Panc1 (cell line): ENCODE measurements at regions not wholly inside any gene's neighbourhood (a gene's known extent, or its start where the extent isn't known, plus 50 kb on each side); places are given as distances from the start of the nearest gene placed in this dataset.

Experiments
- ATAC-seq: fragments of 200-7000 bp; cut with Tn5 transposase; 2 replicates; pipeline ENCODE4 v1.9.1; 2020; ENCODE audit warnings: mild to moderate bottlenecking, moderate library complexity
- BruUV-seq: library from RNA; stranded (reverse); fragments of 400-500 nt; replicated peaks from 2 replicates; lab custom pipeline; 2021; lab: Mats Ljungman, UMichigan
- CTCF ChIA-PET: fragments of 300-600 bp; sonication (Branson Sonifier 250); formaldehyde crosslinking; loops from one replicate; lab custom pipeline; 2022; ENCODE audit warnings: antibody characterized with exemption; lab: Charles Lee
- POLR2A ChIA-PET: fragments of 300-600 bp; sonication (Branson Sonifier 250); formaldehyde crosslinking; loops from one replicate; lab custom pipeline; 2022; ENCODE audit warnings: antibody characterized with exemption; lab: Charles Lee
- DNase-seq: peaks from one replicate; pipeline ENCODE4 v3.0.0-alpha.2; 2010; ENCODE audit warnings: low read depth, low spot score
- H3K27ac ChIP-seq: 2 replicates; pipeline ENCODE4 v1.5.1; 2011; ENCODE audit warnings: mild to moderate bottlenecking, low read length, inconsistent platforms
- H3K27me3 ChIP-seq: fragments of 200-500 bp; sonication (Bioruptor generic); 2 replicates; pipeline ENCODE4 v1.6.0; 2014; ENCODE audit warnings: low read length, inconsistent platforms; ENCODE audit not compliant: control insufficient read depth, insufficient read depth
- H3K36me3 ChIP-seq: fragments of 200-500 bp; sonication (Bioruptor generic); 2 replicates; pipeline ENCODE4 v1.5.1; 2014; ENCODE audit warnings: inconsistent platforms, mild to moderate bottlenecking, low read length, moderate library complexity; ENCODE audit not compliant: control insufficient read depth, insufficient read depth
- H3K4me1 ChIP-seq: 2 replicates; pipeline ENCODE4 v1.5.1; 2011; ENCODE audit warnings: inconsistent platforms, mild to moderate bottlenecking, low read length, moderate library complexity; ENCODE audit not compliant: control insufficient read depth, insufficient read depth
- H3K4me3 ChIP-seq, 2 experiments: 2 replicates each; pipeline ENCODE4 v1.5.1; 2011 to 2012; ENCODE audit warnings: low read depth in 2 of 2, low read length in 2 of 2, mild to moderate bottlenecking in 2 of 2, inconsistent platforms in 1 of 2, moderate library complexity in 1 of 2
- H3K9me3 ChIP-seq: fragments of 200-500 bp; sonication (Bioruptor generic); 2 replicates; pipeline ENCODE4 v1.5.1; 2014; ENCODE audit warnings: low read depth, mild to moderate bottlenecking, inconsistent platforms, low read length, moderate library complexity; ENCODE audit not compliant: control insufficient read depth, insufficient read depth
- CTCF ChIP-seq: fragments of 450-650 bp; IDR thresholded peaks from 2 replicates; pipeline ENCODE4 v1.5.1; 2017; ENCODE audit warnings: mild to moderate bottlenecking
- POLR2AphosphoS5 ChIP-seq: IDR thresholded peaks from 2 replicates; pipeline ENCODE4 v1.6.1; 2012; ENCODE audit warnings: mild to moderate bottlenecking, low read depth, low read length, moderate library complexity
- SIN3A ChIP-seq: IDR thresholded peaks from 2 replicates; pipeline ENCODE4 v1.6.1; 2012; ENCODE audit warnings: low read depth, mild to moderate bottlenecking, low read length, moderate library complexity, borderline replicate concordance; ENCODE audit not compliant: insufficient read depth
- TCF7L2 ChIP-seq: IDR thresholded peaks from 2 replicates; pipeline ENCODE4 v1.6.1; 2011; ENCODE audit warnings: mild to moderate bottlenecking, low read depth, low read length, inconsistent platforms
- in situ Hi-C: cut with HindIII; loops from 2 replicates; pipeline ENCODE4 v1.10.0; 2016; ENCODE audit warnings: low sequenced_read_pairs, low pct_unique_long_range_greater_than_20kb
- intact Hi-C: fragments of 100-400 bp; cut with micrococcal nuclease; formaldehyde crosslinking; loops from one replicate; pipeline ENCODE4 v1.10.0; 2022; ENCODE audit not compliant: unreplicated experiment
- TF ChIP-seq, protein P1 (sequence below), 2 experiments: IDR thresholded peaks; 2 replicates each; pipeline ENCODE4 v1.6.1; 2011 to 2012; ENCODE audit warnings: low read depth in 2 of 2, control low read depth in 1 of 2, low read length in 1 of 2, mild to moderate bottlenecking in 1 of 2, moderate library complexity in 1 of 2; ENCODE audit not compliant: insufficient read depth in 1 of 2

GRCh38 chr20:30598460-30599230 lies 658.8 kb upstream of the DEFB115 start:
- H3K9me3 ChIP-seq: no peaks in the 10 kb centered on the region
- DNase-seq (no peak), ATAC-seq (no peak)
- in situ Hi-C loops: no loop called here
- POLR2A ChIA-PET: no interaction called here
- no peaks in the 10 kb centered on the region for H3K27me3 ChIP-seq
- intact Hi-C loops: no loop called here
- CTCF ChIA-PET: no interaction called here
- BruUV-seq: no TSS peak
- H3K36me3 ChIP-seq: no peaks in the 10 kb centered on the region
- H3K4me3 ChIP-seq: no peak overlapping the region
- no peak overlapping the region for H3K27ac ChIP-seq
- H3K4me1 ChIP-seq: no peaks in the 10 kb centered on the region
- TF ChIP-seq SIN3A: no peak
- TF ChIP-seq POLR2AphosphoS5: no peak
- TF ChIP-seq CTCF: no peak
- TF ChIP-seq, protein P1, sequence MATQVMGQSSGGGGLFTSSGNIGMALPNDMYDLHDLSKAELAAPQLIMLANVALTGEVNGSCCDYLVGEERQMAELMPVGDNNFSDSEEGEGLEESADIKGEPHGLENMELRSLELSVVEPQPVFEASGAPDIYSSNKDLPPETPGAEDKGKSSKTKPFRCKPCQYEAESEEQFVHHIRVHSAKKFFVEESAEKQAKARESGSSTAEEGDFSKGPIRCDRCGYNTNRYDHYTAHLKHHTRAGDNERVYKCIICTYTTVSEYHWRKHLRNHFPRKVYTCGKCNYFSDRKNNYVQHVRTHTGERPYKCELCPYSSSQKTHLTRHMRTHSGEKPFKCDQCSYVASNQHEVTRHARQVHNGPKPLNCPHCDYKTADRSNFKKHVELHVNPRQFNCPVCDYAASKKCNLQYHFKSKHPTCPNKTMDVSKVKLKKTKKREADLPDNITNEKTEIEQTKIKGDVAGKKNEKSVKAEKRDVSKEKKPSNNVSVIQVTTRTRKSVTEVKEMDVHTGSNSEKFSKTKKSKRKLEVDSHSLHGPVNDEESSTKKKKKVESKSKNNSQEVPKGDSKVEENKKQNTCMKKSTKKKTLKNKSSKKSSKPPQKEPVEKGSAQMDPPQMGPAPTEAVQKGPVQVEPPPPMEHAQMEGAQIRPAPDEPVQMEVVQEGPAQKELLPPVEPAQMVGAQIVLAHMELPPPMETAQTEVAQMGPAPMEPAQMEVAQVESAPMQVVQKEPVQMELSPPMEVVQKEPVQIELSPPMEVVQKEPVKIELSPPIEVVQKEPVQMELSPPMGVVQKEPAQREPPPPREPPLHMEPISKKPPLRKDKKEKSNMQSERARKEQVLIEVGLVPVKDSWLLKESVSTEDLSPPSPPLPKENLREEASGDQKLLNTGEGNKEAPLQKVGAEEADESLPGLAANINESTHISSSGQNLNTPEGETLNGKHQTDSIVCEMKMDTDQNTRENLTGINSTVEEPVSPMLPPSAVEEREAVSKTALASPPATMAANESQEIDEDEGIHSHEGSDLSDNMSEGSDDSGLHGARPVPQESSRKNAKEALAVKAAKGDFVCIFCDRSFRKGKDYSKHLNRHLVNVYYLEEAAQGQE (IDR thresholded peaks at IDR 0.05; ENCODE audit: insufficient read depth in 1 of 2, low read depth in 2 of 2, low read length in 1 of 2): no peak
- no peak for TF ChIP-seq TCF7L2

DNA sequence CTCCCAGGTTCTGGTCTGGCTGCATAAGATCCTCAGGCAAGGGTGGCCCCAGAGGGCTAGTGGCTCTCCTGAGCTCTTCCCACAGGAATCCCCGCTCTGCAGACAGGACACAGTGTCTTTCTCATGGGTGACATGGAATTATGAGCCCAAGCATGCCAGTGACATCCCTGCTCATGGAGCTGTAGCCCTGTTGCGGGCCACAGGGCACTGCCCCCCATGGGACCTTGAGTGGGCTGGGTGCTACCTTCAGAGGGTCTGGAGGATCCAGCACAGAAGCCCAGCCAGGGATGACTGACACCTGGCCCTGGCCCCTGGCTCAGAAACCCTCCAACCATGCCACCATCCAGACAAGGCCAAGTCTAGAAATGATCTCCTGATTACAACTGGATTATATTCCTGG lies 657.5 kb upstream of the DEFB115 start:
- no TSS peak for BruUV-seq
- in situ Hi-C loops: no loop called here

More for the DNA sequence above, 657.5 kb upstream of the DEFB115 start:
- intact Hi-C loops: no loop called here
- Histone ChIP-seq H3K27ac (no peak overlapping the region), H3K4me3 (no peak overlapping the region), H3K36me3 (no peaks in the 10 kb centered on the region), H3K4me1 (no peaks in the 10 kb centered on the region), H3K27me3 (no peaks in the 10 kb centered on the region), H3K9me3 (no peaks in the 10 kb centered on the region)
- ATAC-seq (no peak), DNase-seq (no peak)
- TF ChIP-seq TCF7L2: no peak
- no peak for TF ChIP-seq POLR2AphosphoS5
- no peak for TF ChIP-seq CTCF
- TF ChIP-seq, protein P1 (IDR thresholded peaks at IDR 0.05; ENCODE audit: insufficient read depth in 1 of 2, low read depth in 2 of 2, low read length in 1 of 2): no peak
- no peak for TF ChIP-seq SIN3A
- CTCF ChIA-PET: no interaction called here
- POLR2A ChIA-PET: no interaction called here
